ENCODE measurements at regions not wholly inside any gene's neighbourhood (a gene's known extent, or its start where the extent isn't known, plus 50 kb on each side); places are given as distances from the start of the nearest gene placed in this dataset.
"Not testable (repeated sequence)": the region's sequence is repeated elsewhere in the genome, so short reads cannot be mapped to it uniquely, and the experiment has no call there.

- H3K27ac ChIP-seq, result no peak overlapping the region
- TF ChIP-seq, protein P1, sequence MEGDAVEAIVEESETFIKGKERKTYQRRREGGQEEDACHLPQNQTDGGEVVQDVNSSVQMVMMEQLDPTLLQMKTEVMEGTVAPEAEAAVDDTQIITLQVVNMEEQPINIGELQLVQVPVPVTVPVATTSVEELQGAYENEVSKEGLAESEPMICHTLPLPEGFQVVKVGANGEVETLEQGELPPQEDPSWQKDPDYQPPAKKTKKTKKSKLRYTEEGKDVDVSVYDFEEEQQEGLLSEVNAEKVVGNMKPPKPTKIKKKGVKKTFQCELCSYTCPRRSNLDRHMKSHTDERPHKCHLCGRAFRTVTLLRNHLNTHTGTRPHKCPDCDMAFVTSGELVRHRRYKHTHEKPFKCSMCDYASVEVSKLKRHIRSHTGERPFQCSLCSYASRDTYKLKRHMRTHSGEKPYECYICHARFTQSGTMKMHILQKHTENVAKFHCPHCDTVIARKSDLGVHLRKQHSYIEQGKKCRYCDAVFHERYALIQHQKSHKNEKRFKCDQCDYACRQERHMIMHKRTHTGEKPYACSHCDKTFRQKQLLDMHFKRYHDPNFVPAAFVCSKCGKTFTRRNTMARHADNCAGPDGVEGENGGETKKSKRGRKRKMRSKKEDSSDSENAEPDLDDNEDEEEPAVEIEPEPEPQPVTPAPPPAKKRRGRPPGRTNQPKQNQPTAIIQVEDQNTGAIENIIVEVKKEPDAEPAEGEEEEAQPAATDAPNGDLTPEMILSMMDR (conservative IDR thresholded peaks at IDR 0.05), result no peak
These were observed 148.0 kb upstream of the F9 start for GRCh38 chrX:139382529-139382928.

DNA sequence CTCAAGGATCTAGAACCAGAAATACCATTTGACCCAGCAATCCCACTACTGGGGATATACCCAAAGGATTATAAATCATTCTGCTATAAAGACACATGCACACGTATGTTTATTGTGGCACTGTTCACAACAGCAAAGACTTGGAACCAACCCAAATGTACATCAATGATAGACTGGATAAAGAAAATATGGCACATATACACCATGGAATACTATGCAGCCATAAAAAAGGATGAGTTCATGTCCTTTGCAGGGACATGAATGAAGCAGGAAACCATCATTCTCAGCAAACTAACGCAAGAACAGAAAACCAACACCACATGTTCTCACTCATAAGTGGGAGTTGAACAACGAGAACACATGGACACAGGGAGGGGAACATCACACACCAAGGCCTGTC lies 154.0 kb upstream of the F9 start:
- not testable (repeated sequence) for H3K27ac ChIP-seq

- no peak overlapping the region for H3K27ac ChIP-seq
- TF ChIP-seq, protein P1 (conservative IDR thresholded peaks at IDR 0.05), result no peak
These were observed 170.2 kb upstream of the F9 start for GRCh38 chrX:139360356-139360755.

DNA sequence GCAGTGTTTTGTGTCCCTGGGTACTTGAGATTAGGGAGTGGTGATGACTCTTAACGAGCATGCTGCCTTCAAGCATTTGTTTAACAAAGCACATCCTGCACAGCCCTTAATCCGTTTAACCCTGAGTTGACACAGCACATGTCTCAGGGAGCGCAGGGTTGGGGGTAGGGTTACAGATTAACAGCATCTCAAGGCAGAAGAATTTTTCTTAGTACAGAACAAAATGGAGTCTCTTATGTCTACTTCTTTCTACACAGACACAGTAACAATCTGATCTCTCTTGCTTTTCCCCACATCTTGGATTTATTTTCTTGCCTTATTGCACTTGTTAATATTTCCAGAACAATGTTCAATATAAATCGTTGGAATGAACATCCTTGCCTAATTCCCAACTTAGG lies 187.9 kb upstream of the F9 start:
- peak overlapping the region; percentile 87 for H3K27ac ChIP-seq

DNA sequence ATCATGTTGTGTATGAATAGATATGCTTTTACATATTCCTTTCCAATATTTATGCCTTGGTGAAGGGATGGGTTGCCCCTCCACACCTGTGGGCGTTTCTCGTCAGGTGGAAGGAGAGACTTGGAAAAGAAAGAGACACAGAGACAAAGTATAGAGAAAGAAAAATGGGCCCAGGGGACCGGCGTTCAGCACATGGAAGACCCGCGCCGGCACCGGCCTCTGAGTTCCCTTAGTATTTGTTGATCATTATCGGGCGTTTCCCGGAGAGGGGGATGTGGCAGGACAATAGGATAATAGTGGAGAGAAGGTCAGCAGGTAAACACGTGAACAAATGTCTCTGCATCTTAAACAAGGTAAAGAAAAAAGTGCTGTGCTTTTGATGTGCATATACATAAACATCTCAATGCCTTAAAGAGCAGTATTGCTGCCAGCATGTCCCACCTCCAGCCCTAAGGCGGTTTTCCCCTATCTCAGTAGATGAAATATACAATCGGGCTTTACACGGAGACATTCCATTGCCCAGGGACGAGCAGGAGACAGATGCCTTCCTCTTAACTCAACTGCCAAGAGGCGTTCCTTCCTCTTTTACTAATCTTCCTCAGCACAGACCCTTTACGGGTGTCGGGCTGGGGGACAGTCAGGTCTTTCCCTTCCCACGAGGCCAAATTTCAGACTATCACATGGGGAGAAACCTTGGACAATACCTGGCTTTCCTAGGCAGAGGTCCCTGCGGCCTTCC lies 188.5 kb upstream of the F9 start:
- H3K27ac ChIP-seq, result peak overlapping the region; percentile 87

GRCh38 chrX:139332441-139332840 lies 198.1 kb upstream of the F9 start:
- TF ChIP-seq, protein P1 (conservative IDR thresholded peaks at IDR 0.05), result no peak
- H3K27ac ChIP-seq, result no peak overlapping the region

DNA sequence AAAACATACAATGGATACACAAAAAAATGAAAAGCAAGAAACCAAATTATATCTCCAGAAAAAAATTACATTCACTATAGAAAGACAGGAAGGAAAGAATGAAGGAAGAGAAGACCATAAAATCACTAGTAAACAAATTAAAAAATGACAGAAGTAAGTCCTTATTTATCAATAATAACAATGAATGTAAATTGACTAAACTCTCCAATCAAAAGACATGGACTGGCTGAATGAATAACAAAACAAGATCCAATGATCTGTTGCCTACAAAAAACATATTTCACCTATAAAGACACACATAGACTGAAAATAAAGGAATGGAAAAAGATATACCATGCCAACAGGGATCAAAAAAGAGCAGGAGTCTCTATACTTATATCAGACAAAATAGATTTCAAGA lies 203.2 kb upstream of the F9 start:
- no peak overlapping the region for H3K27ac ChIP-seq
- TF ChIP-seq, protein P1 (conservative IDR thresholded peaks at IDR 0.05), result no peak

DNA sequence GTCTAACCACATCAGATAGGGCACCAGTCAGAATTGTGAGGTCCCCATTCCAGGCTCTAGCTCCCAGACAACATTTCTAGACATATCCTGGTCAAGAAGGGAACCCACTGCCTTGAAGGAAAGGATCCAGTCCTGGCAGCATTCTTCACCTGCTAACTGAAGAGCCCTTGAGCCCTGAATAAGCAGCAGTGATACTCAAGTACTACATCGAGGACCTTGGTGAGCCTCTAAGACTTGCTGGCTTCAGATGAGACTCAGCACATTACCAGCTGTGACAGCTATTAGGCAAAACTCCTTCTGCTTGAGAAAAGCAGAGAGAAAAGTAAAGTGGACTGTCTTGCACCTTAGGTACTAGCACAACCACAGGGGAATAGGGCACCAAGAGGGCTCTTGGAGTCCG lies 205.8 kb upstream of the F9 start:
- H3K27ac ChIP-seq, result no peak overlapping the region
- TF ChIP-seq, protein P1 (conservative IDR thresholded peaks at IDR 0.05), result no peak

GRCh38 chrX:139320661-139321354 lies 209.7 kb upstream of the F9 start:
- not testable (repeated sequence) for H3K27ac ChIP-seq

DNA sequence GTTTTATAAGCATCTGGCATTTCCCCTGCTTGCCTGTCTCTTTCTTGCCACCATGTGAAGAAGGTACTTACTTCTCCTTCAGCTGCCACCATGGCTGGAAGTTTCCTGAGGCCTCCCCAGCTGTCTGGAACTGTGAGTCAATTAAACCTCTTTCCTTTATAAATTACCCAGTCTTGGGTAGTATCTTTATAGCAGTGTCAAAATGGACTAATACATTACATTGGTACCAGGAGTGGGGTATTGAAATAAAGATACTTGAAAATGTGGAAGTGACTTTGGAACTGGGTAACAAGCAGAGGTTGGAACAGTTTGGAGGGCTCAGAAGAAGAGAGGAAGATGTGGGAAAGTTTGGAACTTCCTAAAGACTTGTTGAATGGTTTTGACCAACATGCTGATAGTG lies 223.9 kb upstream of the F9 start:
- not testable (repeated sequence) for H3K27ac ChIP-seq

Data from VCaP (cell line).